Uterus (tissue), 3 donors: ENCODE measurements at regions not wholly inside any gene's neighbourhood (a gene's known extent, or its start where the extent isn't known, plus 50 kb on each side); places are given as distances from the start of the nearest gene placed in this dataset.
"Not testable (repeated sequence)": the region's sequence is repeated elsewhere in the genome, so short reads cannot be mapped to it uniquely, and the experiment has no call there.

ENCODE experiments used
- DNase-seq, 2 donors: peaks; one replicate each; pipeline ENCODE4 v3.0.0-alpha.2; 2019 to 2020
- H3K27ac ChIP-seq, 2 donors: fragments of 200-600 bp; sonication (generic); 1 replicate in 1 of 2; 2 replicates in 1 of 2; pipeline ENCODE4 v1.5.1; 2016 to 2018
- H3K27me3 ChIP-seq, 2 donors: fragments of 200-600 bp; sonication (generic); one replicate each; pipeline ENCODE4 v1.5.1; 2018 to 2019; ENCODE audit warnings: control low read depth in 1 of 2
- H3K36me3 ChIP-seq, 2 donors: fragments of 200-600 bp; sonication (generic); one replicate each; pipeline ENCODE4 v1.5.1; 2019; ENCODE audit warnings: control low read depth in 1 of 2
- H3K4me1 ChIP-seq, 2 donors: fragments of 200-600 bp; sonication (generic); one replicate each; pipeline ENCODE4 v1.5.1; 2018 to 2019; ENCODE audit warnings: control low read depth in 1 of 2
- H3K4me3 ChIP-seq, 2 donors: fragments of 200-600 bp; sonication (generic); 1 replicate in 1 of 2; 2 replicates in 1 of 2; pipeline ENCODE4 v1.5.1; 2018 to 2019; ENCODE audit warnings: mild to moderate bottlenecking in 1 of 2
- H3K9me3 ChIP-seq, 2 donors: fragments of 200-600 bp; sonication (generic); one replicate each; pipeline ENCODE4 v1.5.1; 2019; ENCODE audit warnings: control low read depth in 1 of 2
- POLR2A ChIP-seq, 2 donors: fragments of 450-650 bp; IDR thresholded peaks; one replicate each; pipeline ENCODE4 v1.6.1; 2016; ENCODE audit warnings: antibody characterized with exemption in 2 of 2, mild to moderate bottlenecking in 1 of 2, moderate library complexity in 1 of 2
- intact Hi-C: fragments of 100-400 bp; cut with DNase I; formaldehyde crosslinking; loops from one replicate; pipeline ENCODE4 v1.15.1; 2023; ENCODE audit warnings: low total_unique reads
- TF ChIP-seq, protein P1 (sequence below), 4 experiments: fragments of 200-600 bp in 2 of 4; fragments of 450-650 bp in 2 of 4; sonication (generic) in 2 of 4; IDR thresholded peaks; one replicate each; pipeline ENCODE4 v1.5.1; 2016 to 2019; ENCODE audit warnings: antibody characterized with exemption in 4 of 4, mild to moderate bottlenecking in 2 of 4, moderate library complexity in 1 of 4
- donor health status: DM: yes; HTN: yes; CAD: no.

GRCh38 chr6:22132656-22133055, 164.2 kb downstream of the PRL start:
- no peak overlapping the region for H3K27ac ChIP-seq
- no peaks in the 10 kb centered on the region for H3K4me1 ChIP-seq
- H3K9me3 ChIP-seq = no peaks in the 10 kb centered on the region
- intact Hi-C loops = no loop called here
- H3K36me3 ChIP-seq = no peaks in the 10 kb centered on the region
- TF ChIP-seq POLR2A (IDR thresholded peaks at IDR 0.05) = no peak
- TF ChIP-seq, protein P1, sequence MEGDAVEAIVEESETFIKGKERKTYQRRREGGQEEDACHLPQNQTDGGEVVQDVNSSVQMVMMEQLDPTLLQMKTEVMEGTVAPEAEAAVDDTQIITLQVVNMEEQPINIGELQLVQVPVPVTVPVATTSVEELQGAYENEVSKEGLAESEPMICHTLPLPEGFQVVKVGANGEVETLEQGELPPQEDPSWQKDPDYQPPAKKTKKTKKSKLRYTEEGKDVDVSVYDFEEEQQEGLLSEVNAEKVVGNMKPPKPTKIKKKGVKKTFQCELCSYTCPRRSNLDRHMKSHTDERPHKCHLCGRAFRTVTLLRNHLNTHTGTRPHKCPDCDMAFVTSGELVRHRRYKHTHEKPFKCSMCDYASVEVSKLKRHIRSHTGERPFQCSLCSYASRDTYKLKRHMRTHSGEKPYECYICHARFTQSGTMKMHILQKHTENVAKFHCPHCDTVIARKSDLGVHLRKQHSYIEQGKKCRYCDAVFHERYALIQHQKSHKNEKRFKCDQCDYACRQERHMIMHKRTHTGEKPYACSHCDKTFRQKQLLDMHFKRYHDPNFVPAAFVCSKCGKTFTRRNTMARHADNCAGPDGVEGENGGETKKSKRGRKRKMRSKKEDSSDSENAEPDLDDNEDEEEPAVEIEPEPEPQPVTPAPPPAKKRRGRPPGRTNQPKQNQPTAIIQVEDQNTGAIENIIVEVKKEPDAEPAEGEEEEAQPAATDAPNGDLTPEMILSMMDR (IDR thresholded peaks at IDR 0.05) = no peak
- DNase-seq = no peak
- H3K4me3 ChIP-seq = no peak overlapping the region
- H3K27me3 ChIP-seq = no peaks in the 10 kb centered on the region

DNA sequence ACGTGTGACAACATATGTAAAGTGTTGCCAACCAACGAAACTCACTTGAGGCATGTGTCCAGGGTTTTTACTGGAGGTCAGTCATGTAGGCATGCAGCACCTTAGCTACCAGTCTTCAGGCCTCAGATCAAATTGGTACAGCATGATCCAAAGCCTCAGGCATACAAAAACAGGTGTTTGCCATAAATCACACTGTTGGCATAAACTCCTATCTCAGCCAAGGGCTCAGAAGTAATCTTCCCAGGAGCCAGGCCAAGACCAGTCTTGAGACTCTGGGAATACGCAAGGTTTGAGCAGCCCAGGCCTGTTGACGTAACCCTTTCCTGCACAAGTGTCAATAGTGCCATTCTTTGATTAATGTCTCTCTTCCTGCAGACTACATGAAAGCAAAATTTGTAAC, 163.5 kb downstream of the PRL start:
- Histone ChIP-seq H3K36me3 (no peaks in the 10 kb centered on the region), H3K4me3 (no peak overlapping the region), H3K4me1 (no peaks in the 10 kb centered on the region), H3K9me3 (no peaks in the 10 kb centered on the region), H3K27ac (no peak overlapping the region), H3K27me3 (no peaks in the 10 kb centered on the region)
- no peak for DNase-seq
- intact Hi-C loops = no loop called here
- TF ChIP-seq POLR2A (IDR thresholded peaks at IDR 0.05) = no peak
- TF ChIP-seq, protein P1 (IDR thresholded peaks at IDR 0.05) = no peak

DNA sequence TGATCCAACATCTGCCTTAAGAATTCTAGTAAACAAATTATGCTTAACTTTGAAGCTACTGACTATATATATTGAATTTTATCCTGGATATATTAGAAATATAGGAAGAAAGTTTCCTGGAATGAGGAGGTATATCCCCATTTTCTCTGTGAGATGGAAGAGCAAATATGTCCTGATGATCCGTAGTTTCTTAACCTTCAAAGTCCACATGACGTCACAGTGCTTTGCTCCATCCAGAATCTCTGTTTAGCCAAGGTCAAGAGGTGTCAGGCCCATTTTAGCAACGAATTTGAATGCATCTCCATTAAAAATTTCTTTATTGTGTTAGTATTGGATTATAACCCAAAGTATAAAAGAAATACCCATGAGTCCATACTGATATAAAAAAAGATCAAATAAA, 162.5 kb downstream of the PRL start:
- Histone ChIP-seq H3K4me3 (no peak overlapping the region), H3K36me3 (no peaks in the 10 kb centered on the region), H3K27me3 (no peaks in the 10 kb centered on the region), H3K9me3 (no peaks in the 10 kb centered on the region), H3K4me1 (no peaks in the 10 kb centered on the region), H3K27ac (no peak overlapping the region)
- intact Hi-C loops = no loop called here
- TF ChIP-seq POLR2A (IDR thresholded peaks at IDR 0.05) = no peak
- TF ChIP-seq, protein P1 (IDR thresholded peaks at IDR 0.05) = no peak
- DNase-seq = no peak

DNA sequence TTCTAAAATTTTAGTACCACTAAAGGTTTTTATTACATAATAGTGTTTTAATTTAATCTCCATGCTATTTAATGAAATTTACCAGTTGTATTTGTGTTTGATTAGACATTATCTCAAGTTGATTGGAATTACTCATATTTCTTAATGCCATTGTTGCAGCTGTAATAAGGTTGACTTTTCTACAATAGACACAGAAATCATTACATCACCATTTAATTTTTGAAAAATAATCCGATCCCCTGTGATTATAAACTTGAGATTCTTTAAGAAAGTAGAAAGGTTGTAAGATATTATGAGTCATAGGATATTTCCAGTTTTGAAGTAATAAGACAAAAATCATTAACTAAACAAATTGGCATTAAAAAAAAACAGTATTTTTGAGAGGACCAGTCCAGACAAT, 161.4 kb downstream of the PRL start:
- no peak overlapping the region for H3K27ac ChIP-seq
- DNase-seq = no peak
- intact Hi-C loops = no loop called here
- H3K4me3 ChIP-seq = no peak overlapping the region
- no peaks in the 10 kb centered on the region for H3K36me3 ChIP-seq
- no peaks in the 10 kb centered on the region for H3K9me3 ChIP-seq
- no peaks in the 10 kb centered on the region for H3K4me1 ChIP-seq
- TF ChIP-seq, protein P1 (IDR thresholded peaks at IDR 0.05) = no peak
- no peak for TF ChIP-seq POLR2A (IDR thresholded peaks at IDR 0.05)
- H3K27me3 ChIP-seq = no peaks in the 10 kb centered on the region

GRCh38 chr6:22140736-22141135, 156.1 kb downstream of the PRL start:
- DNase-seq, H3K4me3 ChIP-seq, H3K27me3 ChIP-seq, H3K36me3 ChIP-seq, H3K9me3 ChIP-seq, intact Hi-C loops, H3K4me1 ChIP-seq, H3K27ac ChIP-seq: not testable (repeated sequence)

GRCh38 chr6:22141241-22141745, 155.5 kb downstream of the PRL start:
- intact Hi-C loops = no loop called here
- Histone ChIP-seq H3K36me3 (no peaks in the 10 kb centered on the region), H3K9me3 (no peaks in the 10 kb centered on the region), H3K27me3 (no peaks in the 10 kb centered on the region), H3K27ac (no peak overlapping the region), H3K4me3 (no peak overlapping the region), H3K4me1 (no peaks in the 10 kb centered on the region)
- no peak for TF ChIP-seq POLR2A (IDR thresholded peaks at IDR 0.05)
- TF ChIP-seq, protein P1 (IDR thresholded peaks at IDR 0.05) = no peak
- DNase-seq = peak in 1 of 2 donors; percentile 25
